ENCODE measurements at regions not wholly inside any gene's neighbourhood (a gene's known extent, or its start where the extent isn't known, plus 50 kb on each side); places are given as distances from the start of the nearest gene placed in this dataset.

DNA sequence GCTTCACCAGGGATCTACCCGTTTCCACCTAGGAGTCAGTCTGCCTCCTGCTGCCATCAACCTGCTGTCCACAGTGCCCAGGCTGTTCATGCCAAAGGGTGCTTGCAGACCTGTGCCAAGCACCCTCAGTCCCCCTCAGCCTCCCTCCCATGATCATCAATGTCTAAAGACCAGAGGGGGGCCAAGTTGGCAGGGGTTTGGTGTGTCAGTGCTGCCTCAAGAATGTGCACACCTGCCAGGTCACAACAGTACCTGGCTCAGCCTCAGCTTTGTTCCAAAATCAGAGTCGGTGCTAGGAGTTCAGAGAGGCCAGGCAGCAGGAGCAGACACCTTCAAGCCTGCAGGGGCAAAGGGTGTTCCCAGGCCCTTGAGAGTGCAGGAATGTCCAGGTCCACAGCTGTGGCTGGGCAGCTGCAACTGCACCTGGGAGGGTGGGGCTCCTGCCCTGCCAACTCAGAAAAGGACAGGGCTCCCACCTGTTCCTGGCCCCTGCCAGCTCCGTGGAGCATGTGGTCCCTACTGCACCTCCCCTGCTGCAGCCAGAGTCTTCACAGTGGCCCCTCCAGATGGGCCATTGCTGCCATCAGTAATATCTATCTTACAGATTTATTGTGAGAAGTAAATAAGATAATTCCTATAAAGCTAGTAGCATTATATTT, 219.5 kb downstream of the POLR1F start:
- Histone ChIP-seq H3K4me3 (no peak overlapping the region), H3K27ac (no peak overlapping the region), H3K36me3 (no peaks in the 10 kb centered on the region), H3K27me3 (replicated peaks in 1 of 7) (no peaks in the 10 kb centered on the region), H3K9me3 (no peaks in the 10 kb centered on the region), H3K4me1 (no peaks in the 10 kb centered on the region)
- DNase-seq: no peak
- TF ChIP-seq POLR2AphosphoS5 (IDR thresholded peaks at IDR 0.05): no peak
- intact Hi-C loops (cut with DNase I; ENCODE audit: low total_unique reads): no loop called here
- 75 to 91% (median 79%) methylated on average over 2 to 3 of the region's 3 CpGs for WGBS, 5 donors

DNA sequence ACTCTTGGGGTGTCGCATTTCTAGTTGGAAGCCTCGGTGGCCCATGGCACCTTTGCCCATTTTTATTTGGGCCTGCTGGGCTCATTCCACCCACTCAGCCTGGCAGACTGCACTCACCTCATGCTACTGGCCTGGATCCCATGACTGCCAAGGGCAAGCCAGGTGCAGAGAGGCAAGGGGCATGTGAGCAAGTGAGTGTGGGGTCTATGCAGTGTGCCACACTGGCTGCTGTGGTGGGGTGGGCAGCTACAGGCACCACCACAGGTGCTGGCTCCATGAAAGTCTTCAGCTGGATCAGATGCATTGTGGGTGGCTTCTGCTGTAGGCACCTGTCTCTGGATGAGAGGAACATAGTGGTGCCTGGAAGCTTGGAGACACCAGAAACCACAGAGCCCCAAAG, 220.8 kb downstream of the POLR1F start:
- Histone ChIP-seq H3K4me1 (no peaks in the 10 kb centered on the region), H3K9me3 (no peaks in the 10 kb centered on the region), H3K4me3 (no peak overlapping the region), H3K27me3 (replicated peaks in 1 of 7) (no peaks in the 10 kb centered on the region), H3K27ac (no peak overlapping the region), H3K36me3 (no peaks in the 10 kb centered on the region)
- WGBS, 5 donors: 85 to 94% (median 91%) methylated on average over 2 of the region's 2 CpGs
- intact Hi-C loops (cut with DNase I; ENCODE audit: low total_unique reads): no loop called here
- DNase-seq: no peak
- TF ChIP-seq, protein P1, sequence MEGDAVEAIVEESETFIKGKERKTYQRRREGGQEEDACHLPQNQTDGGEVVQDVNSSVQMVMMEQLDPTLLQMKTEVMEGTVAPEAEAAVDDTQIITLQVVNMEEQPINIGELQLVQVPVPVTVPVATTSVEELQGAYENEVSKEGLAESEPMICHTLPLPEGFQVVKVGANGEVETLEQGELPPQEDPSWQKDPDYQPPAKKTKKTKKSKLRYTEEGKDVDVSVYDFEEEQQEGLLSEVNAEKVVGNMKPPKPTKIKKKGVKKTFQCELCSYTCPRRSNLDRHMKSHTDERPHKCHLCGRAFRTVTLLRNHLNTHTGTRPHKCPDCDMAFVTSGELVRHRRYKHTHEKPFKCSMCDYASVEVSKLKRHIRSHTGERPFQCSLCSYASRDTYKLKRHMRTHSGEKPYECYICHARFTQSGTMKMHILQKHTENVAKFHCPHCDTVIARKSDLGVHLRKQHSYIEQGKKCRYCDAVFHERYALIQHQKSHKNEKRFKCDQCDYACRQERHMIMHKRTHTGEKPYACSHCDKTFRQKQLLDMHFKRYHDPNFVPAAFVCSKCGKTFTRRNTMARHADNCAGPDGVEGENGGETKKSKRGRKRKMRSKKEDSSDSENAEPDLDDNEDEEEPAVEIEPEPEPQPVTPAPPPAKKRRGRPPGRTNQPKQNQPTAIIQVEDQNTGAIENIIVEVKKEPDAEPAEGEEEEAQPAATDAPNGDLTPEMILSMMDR (IDR thresholded peaks at IDR 0.05 in 8 of 11, conservative IDR thresholded peaks at IDR 0.05 in 3 of 11): no peak
- TF ChIP-seq POLR2A (IDR thresholded peaks at IDR 0.05) (no peak), POLR2AphosphoS5 (IDR thresholded peaks at IDR 0.05) (no peak)

DNA sequence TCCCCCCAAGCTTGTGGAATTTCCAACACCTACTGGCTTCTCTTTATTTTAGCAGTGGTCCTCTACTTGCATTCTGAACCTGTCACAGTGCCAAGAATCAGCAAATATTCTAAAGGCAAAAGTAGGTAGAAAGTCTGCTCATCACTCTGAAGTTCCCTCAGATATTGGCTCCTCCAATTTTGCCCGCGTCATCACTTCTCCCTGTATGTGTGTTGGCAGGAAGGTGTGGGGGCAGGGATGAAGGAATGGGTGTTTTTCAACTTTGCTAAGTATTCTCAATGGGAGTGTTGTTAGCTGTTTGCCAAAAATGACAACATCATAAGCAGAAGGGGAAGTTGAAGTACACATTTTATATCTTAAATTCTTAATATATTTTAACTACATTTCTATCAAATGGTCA, 226.2 kb downstream of the POLR1F start:
- 82 to 85% (median 83%) methylated on average over 2 of the region's 2 CpGs for WGBS, 5 donors
- H3K27me3 ChIP-seq (replicated peaks in 1 of 7): no peaks in the 10 kb centered on the region
- no peak overlapping the region for H3K27ac ChIP-seq
- intact Hi-C loops (cut with DNase I; ENCODE audit: low total_unique reads): no loop called here
- peaks cover 0 to 21% (median 4%) of the 10 kb centered on the region in 8 donors for H3K9me3 ChIP-seq
- no peaks in the 10 kb centered on the region for H3K4me1 ChIP-seq
- no peak overlapping the region for H3K4me3 ChIP-seq
- no peaks in the 10 kb centered on the region for H3K36me3 ChIP-seq
- no peak for DNase-seq
- TF ChIP-seq, protein P1 (IDR thresholded peaks at IDR 0.05 in 8 of 11, conservative IDR thresholded peaks at IDR 0.05 in 3 of 11): no peak
- no peak for TF ChIP-seq POLR2A (IDR thresholded peaks at IDR 0.05)
- no peak for TF ChIP-seq POLR2AphosphoS5 (IDR thresholded peaks at IDR 0.05)

DNA sequence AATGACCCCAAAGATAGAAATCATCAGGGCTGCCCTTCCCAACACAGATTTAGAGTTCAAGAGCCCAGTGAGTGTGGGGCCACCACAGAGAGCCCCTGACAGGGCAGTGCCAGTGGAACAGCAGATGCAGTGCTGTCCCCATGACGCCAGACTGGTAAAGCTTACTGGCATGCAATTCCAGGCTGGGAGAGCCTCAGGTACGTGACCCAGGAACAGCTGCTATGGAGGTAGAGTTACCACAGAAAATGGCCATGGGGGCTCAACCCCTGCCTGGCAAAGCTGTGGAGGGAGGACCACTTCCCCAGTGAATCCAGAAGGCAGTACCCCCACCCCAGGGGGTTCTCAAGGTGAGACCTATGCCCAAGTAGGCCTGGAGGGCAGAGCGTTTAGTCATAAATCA, 228.5 kb downstream of the POLR1F start:
- Histone ChIP-seq H3K9me3 (peaks cover 0 to 21% (median 4%) of the 10 kb centered on the region in 8 donors), H3K4me3 (no peak overlapping the region), H3K36me3 (no peaks in the 10 kb centered on the region), H3K27me3 (replicated peaks in 1 of 7) (no peaks in the 10 kb centered on the region), H3K27ac (no peak overlapping the region), H3K4me1 (no peaks in the 10 kb centered on the region)
- intact Hi-C loops (cut with DNase I; ENCODE audit: low total_unique reads): no loop called here
- 72 to 98% (median 86%) methylated on average over 3 of the region's 3 CpGs for WGBS, 5 donors
- no peak for TF ChIP-seq POLR2AphosphoS5 (IDR thresholded peaks at IDR 0.05)
- no peak for TF ChIP-seq POLR2A (IDR thresholded peaks at IDR 0.05)
- TF ChIP-seq, protein P1 (IDR thresholded peaks at IDR 0.05 in 8 of 11, conservative IDR thresholded peaks at IDR 0.05 in 3 of 11): no peak
- DNase-seq: no peak
